SHP77 (cell line): ENCODE measurements at regions not wholly inside any gene's neighbourhood (a gene's known extent, or its start where the extent isn't known, plus 50 kb on each side); places are given as distances from the start of the nearest gene placed in this dataset.
"Not testable (repeated sequence)": the region's sequence is repeated elsewhere in the genome, so short reads cannot be mapped to it uniquely, and the experiment has no call there.

Source experiments
- DNase-seq, 2 experiments: peaks; one replicate each; lab custom pipeline; 2025; lab: John Stamatoyannopoulos, UW

GRCh38 chr11:89614428-89614827, 95.7 kb upstream of the TRIM77 start:
- DNase-seq, result not testable (repeated sequence)

GRCh38 chr11:89615642-89616041, 94.5 kb upstream of the TRIM77 start:
- not testable (repeated sequence) for DNase-seq

DNA sequence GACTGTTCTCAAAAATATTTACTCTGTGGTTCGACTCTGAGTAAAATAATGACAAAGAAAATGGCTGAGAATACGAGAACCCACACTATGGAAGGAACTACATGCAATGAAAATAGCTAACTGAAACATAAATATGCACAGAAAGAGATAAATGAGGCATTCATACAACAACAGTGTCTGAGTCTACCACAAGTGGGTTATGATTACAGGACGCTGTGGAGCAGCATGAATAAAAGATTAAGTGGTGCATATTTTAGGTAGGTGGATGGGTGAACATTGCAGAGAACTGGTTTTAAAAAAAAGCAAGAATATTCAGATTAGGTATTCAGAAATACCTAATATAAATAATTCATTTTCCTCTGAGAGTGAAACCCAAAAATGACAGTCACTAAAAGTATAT, 93.9 kb upstream of the TRIM77 start:
- not testable (repeated sequence) for DNase-seq

GRCh38 chr11:89616999-89617602, 93.0 kb upstream of the TRIM77 start:
- DNase-seq, result peak in 1 of 2 experiments; percentile 8

DNA sequence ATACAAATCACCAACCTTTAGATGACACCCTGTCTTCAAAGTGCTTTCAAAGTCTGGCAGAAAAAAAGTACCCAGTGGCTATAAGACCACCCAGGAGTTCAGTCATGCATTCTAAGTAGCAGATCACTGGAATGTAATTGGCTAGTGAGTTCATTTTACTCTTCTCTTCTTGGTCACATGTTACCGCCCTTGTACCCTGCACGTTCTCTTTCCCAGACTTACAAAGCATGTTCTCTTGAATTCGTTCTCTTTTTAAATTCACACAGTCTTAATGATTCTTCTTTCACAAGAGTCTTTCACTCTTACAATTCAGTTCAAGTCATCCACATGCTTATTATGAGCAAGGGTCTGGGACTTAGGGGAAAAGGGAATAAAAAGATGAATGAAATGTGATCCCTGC, 89.4 kb upstream of the TRIM77 start:
- DNase-seq, result not testable (repeated sequence)

DNA sequence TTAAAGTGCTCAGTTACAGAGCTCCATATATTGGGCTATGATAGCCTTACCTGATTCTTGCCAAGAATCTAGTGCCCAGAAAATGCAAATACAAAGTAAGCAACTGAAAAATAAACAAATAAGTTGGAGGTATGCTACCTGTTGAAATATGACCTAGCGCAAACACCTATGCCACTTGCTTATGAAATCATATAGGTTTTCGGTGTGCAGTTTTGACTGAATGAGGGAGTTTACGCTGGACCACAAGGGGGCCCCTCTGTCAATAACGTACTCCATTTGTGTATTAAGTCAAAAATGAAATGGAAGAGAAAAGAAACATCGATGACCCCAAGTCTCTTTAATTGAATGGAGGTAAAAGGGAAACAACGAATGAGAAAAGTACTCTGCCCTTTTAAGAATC, 84.9 kb upstream of the TRIM77 start:
- no peak for DNase-seq

DNA sequence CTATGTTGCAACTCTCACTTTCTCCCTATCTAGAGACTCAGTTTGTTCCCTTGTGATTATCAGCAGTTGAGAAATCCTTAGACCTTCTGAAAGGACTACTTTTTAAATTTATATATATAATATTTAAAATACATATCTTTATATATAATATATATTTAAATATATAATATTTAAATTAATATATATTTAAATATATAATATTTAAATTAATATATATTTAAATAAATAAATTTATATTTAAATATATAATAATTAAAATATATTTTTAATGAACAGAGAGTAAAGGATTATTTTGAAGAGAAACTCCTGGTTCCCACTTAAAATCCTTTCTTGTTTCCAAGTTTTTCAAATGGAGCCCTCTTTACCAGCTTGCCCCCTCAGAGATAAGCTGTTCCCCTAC, 83.7 kb upstream of the TRIM77 start:
- DNase-seq, result no peak

DNA sequence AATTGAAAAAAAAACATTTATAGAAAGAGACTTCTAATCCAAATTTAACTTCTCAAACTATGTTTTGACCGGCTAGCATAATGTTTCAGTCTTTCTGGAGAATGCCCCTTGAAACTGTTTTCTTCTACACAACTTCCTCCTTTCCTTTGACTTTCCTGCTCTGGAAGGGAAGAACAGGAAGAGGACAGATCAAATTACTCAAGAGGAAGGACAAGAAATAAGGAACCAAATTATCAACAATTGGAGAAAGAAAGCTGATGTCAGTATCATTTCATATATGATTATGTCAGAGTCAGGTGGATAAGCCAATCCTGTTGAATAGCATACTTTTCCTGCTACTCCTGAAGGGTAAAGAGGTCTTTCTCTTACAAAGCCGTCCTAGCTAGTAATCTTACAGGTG, 83.2 kb upstream of the TRIM77 start:
- DNase-seq, result not testable (repeated sequence)

- no peak for DNase-seq
Observed at GRCh38 chr11:89633135-89633705, 76.9 kb upstream of the TRIM77 start.

DNA sequence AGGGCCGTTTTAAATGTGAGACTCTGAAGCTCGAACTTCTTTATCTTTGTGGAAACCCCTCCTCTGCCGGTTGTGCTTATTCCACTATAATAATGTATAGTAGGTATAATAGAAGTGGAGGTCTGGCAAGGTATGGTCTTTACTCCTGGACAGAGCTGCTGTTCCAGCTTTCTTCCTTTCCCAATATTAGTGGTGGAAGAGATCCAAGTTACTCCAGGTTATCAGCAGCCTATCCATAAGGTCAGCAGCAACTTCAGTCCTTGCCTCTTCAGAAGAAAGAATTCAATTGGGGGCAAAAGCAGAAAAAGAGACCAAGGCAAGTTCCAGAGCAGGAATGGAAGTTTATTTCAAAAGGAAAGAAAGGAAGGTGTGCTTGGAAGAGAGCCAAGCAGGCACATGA, 69.3 kb upstream of the TRIM77 start:
- not testable (repeated sequence) for DNase-seq

- DNase-seq, result not testable (repeated sequence)
Observed at GRCh38 chr11:89648232-89648631, 61.9 kb upstream of the TRIM77 start.

GRCh38 chr11:89648996-89649395, 61.1 kb upstream of the TRIM77 start:
- not testable (repeated sequence) for DNase-seq

GRCh38 chr11:89654669-89655068, 55.4 kb upstream of the TRIM77 start:
- not testable (repeated sequence) for DNase-seq

GRCh38 chr11:89658767-89659166, 51.3 kb upstream of the TRIM77 start:
- DNase-seq, result not testable (repeated sequence)

GRCh38 chr11:89659414-89659813, 50.7 kb upstream of the TRIM77 start:
- DNase-seq, result not testable (repeated sequence)

DNA sequence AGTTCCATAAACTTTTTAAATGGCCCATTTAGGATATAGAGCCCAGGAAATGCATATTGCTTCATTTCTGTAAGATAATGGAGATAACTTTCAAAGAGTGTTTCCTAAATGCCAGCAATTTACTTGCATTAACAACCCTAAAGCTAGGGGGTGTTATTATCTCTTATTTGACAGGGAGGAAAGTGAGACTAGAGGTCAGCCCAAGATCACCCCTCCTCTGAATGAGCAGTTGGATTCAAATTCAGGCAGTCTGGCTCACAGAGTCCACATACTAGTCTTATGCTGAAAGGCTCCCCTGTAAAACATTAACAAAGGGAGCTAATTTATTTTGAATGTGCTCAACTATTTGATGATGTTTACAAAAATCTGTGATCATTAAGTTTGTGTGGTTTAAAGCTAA, 49.9 kb upstream of the TRIM77 start:
- no peak for DNase-seq
